Hematopoietic multipotent progenitor cell treated with erythropoietin and hydrocortisone succinate and interleukin-3 and kit ligand, for 4 days (in vitro differentiated cells): ENCODE measurements at regions not wholly inside any gene's neighbourhood (a gene's known extent, or its start where the extent isn't known, plus 50 kb on each side); places are given as distances from the start of the nearest gene placed in this dataset.
"Not testable (repeated sequence)": the region's sequence is repeated elsewhere in the genome, so short reads cannot be mapped to it uniquely, and the experiment has no call there.

Experiments
- DNase-seq: peaks from one replicate; pipeline ENCODE4 v3.0.0-alpha.2; 2015

DNA sequence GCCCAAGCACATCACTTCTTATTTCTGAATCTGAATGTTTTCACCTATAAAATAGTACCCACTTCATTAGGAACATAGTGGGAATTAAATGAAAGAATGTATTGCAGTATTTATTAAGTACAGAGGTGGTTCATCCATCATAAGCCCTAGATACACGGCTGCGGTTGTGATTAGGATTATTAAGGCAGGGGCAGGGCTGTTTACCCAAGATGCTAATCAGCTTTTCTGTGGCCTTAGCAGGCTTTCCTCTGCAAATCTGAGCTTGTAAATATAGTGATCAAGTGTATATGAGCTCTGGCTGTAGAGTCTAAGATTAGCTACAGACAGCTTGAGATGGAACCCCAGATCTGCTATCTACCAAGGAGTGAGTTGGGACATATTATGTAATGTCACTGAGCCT lies 124.1 kb upstream of the ADRA1B start:
- no peak for DNase-seq

DNA sequence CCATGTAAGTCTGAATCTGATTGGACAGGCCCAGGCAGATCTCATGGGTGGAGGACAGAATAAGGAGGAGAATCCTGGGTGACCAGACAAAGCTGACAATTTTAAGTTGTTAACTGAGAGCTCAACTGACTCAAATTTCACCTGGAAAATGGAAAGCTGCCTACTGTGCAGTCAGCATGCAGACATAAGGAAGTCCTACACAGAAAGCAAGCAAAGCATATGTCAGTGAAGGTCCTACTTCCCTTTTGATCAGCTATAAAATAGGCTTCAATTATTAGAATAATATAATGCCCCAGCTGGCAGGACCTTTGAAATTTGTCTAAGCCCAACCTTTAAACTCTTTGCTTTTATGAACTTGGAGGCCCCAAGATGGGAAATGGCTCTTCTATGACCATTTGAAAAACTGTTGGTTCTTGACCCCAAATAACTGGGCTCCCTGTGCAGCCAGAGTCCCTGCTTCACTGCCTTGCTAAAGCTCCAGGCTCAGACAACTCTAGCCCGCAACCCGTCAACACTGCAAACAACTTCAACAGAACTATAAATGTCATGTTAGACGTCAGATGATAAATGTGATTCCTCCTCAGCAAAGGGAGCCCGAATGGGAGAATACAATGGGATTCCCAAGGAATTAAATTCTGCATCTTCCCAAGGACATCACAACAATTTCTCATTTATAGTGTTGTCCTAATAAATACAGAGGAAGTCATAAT lies 118.9 kb upstream of the ADRA1B start:
- DNase-seq = no peak

DNA sequence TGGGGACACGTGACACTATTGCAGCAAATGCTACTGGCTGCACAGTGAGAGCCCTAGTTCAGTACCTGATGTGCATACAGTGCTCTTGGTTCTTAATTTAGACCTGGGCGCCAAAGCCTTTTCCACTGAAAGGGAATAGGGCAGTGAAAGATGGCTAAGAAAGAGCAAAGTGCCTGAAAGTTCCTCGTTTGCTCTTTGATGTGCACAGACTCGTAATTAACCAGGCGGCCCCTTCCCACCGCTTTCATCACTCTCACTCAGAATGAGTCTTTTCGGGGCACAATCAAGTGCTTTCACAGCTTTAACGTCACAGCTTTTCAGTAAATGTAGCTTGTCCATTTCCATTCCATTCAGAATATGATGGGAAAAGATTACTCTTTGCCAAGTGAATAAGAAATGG lies 116.6 kb upstream of the ADRA1B start:
- DNase-seq = no peak

DNA sequence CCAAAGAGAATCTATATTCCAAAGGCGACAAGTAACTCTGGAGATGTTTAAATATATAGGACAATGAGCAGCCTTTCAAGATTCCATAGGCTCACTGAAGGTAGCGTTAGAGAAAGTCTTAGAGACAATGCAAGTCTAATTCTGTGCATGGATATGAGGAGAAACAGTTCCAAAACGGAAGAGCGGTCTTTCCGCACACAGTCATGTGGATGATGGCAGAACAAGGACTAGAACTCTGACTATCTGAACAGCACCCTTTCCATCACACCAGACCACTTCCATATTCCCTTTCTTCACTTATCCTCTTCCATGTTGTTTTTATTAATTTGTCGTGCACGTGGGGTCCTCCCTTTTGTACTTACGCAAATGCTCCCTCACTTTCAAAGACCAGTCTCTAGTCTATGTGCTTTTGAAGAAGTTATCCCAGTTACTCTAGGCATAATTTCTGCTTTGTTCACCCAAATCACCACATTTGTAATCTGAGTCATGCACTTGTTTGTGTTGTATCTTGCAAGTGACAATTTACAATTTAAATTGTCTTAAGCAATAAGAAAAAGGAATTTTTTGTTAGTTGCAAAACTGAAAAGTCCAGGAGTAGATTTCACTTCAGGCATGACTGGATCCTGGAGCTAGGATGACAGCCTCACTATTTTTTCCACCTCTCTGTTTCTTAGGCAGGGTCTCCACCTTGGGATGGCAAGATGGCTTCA lies 116.0 kb upstream of the ADRA1B start:
- no peak for DNase-seq

DNA sequence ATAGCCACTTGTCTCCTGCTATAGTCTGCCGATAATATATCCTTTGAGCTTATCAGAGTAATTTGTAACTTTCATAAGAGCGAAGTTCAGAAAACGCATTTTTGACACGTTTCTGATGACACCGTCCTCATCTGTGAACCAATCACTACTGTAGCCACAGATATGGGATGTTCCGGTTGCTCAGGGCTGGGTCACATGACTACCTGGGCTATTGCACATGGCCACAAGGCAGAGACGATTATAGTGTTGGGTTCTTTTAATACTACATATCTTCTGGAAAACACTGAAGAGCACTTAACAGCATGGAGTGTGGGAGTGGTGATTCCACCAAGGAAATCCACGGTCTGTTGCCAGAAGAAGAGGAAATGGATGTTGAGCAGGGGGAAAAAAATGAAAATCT lies 115.0 kb upstream of the ADRA1B start:
- no peak for DNase-seq

DNA sequence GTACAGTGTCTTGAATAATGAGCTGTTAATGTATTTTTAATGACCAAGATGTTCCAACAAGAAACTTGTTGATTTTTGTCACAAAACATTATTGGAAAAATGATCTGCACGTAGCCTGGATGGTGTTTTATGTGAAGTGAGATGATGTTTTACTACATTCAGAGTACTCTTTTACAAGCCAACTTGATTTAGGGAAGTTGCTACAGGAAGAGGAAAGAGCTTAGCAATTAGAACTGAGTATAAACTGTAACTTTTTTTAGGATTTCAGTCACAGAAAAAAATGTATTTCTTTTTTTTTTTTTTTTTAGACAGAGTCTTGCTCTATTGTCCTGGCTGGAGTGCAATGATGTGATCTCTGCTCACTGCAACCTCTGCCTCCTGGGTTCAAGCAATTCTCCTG lies 113.6 kb upstream of the ADRA1B start:
- peak; percentile 18 for DNase-seq

DNA sequence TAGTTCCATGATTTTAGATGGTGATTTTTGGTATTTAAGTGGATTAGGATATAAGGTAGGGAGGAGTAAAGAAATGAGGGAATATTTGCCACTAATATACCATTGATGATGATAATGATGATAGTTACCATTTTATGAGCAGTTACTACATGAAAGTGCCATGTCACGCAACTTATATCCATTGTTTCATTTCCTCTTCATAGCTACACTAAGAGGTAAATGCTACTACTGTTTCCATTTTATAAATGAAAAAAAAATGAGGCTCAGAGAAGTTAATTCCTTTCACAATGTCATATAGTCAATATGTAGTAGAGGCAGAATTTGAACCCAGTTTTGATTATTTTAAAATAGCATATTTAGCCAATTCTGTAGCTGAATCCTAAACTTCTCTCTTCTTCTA lies 112.2 kb upstream of the ADRA1B start:
- no peak for DNase-seq

DNA sequence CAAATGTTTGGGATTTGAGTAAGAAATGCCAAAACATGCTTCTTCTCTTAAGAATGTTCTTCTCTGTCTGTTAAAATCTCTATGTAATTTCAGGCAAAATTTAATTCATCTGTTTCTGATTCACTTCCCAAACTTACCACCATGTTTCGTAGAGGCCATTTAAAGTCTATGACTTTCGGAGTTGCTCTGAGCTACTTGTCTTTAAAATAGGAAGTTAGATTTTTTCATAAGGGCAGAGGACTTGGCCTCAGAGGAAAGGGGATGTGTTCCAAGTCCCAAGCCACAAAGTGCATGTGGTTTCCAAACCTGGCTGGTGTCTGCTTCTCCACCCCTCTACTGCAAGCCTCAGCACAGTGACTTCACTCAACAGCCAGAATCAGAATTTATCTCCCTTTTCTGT lies 111.3 kb upstream of the ADRA1B start:
- peak; percentile 83 for DNase-seq

DNA sequence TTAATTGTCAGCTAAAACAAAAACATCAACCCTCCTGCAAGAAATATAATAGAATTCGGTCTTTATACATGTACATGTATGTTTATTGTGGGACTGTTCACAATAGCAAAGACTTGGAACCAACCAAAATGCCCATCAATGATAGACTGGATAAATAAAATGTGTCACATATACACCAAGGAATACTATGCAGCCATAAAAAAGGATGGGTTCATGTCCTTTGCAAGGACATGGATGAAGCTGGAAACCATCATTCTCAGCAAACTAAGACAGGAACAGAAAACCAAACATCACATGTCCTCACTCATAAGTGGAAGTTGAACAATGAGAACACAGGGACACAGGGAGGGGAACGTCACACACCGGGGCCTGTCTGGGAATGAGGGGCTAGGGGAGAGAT lies 109.1 kb upstream of the ADRA1B start:
- not testable (repeated sequence) for DNase-seq

DNA sequence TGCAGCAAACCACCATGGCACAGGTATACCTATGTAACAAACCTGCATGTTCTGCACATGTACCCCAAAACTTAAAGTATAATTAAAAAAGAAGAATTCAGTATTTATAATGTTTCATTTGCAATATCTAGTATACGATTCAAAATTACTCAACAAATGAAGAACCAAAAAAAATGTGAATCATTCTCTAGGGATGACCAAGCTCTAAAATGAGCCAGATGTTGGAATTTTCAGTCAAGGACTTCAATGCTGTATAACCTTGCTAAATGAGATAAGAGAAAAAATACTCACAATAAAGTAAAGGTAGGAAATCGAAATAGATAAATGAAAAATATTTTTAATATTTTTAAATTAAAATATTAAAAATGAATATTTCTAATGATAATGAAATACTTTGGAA lies 108.7 kb upstream of the ADRA1B start:
- no peak for DNase-seq

DNA sequence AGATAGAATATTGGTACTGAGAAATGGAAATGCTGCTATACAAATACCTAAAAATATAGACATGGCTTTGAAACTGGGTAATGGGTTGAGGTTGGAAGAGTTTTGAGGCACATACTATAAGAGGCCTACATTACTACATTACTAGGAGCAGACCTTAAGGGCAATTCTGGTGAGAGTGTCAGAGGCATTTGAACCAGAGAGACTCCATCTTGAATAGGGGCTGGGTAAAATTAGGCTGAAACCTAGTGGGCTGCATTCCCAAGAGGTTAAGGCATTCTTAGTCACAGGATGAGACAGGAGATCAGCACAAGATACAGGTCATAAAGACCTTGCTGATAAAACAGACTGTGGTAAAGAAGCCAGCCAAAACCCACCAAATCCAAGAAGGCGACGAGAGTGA lies 104.6 kb upstream of the ADRA1B start:
- DNase-seq = no peak

DNA sequence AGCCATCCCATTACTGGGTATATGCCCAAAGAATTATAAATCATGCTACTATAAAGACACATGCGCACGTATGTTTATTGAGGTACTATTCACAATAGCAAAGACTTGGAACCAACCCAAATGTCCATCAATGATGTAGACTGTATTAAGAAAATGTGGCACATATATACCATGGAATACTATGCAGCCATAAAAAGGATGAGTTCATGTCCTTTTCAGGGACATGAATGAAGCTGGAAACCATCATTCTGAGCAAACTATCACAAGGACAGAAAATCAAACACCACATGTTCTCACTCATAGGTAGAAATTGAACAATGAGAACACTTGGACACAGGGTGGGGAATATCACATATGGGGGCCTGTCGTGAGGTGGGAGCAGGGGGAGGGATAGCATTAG lies 103.5 kb upstream of the ADRA1B start:
- not testable (repeated sequence) for DNase-seq

DNA sequence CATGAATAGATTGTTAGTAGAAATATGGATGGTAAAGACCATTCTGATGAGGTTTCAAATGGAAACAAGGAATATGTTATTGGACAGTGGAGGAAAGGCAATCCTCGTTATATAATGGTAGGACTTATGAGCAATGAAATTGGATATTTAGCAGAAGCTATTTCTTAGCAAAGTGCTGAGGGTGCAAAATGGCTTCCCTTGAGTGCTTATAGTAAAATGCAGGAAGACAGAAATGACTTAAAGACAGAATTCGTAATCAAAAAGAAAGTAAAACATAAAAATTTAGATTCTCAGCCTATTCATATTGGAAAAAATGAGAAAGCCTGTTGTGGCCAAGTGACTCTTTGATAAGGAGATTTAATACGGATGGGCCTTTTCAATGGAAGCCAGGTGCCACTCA lies 102.1 kb upstream of the ADRA1B start:
- DNase-seq = no peak

DNA sequence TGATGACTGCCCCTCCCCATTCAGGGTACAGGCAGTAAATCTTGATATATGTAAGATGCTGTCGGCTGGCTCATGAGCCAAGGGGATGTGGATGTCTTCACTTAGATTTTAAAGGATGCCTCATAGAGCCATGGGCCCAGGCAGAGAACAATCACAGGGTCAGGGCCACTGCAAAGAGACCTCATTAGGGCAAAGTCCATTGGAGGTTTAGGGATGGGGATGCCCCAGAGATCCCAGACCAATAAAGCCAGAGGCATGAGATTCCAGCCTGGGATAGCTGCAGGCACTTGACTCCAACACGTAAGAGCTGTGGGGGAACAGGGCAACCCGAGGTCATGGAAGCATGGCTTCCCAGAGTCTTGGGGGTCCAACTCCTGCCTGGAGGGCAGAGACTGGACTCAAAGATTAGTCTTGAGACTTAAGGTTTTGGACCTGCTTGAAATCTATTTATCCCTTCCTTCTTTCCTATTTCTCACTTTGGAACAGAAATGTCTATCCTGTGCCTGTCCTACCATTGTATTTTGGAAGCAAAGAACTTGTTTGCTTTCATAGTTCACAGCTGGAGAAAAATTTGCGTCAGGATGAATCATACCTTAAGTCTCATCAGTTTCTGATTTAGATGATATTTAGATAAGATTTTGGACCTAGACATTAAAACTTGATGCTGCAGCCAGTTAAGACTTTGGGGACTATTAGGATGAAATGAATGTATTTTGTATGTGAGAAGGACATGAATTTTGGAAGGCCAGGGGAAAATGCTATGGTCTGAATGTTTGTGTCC lies 101.3 kb upstream of the ADRA1B start:
- no peak for DNase-seq

DNA sequence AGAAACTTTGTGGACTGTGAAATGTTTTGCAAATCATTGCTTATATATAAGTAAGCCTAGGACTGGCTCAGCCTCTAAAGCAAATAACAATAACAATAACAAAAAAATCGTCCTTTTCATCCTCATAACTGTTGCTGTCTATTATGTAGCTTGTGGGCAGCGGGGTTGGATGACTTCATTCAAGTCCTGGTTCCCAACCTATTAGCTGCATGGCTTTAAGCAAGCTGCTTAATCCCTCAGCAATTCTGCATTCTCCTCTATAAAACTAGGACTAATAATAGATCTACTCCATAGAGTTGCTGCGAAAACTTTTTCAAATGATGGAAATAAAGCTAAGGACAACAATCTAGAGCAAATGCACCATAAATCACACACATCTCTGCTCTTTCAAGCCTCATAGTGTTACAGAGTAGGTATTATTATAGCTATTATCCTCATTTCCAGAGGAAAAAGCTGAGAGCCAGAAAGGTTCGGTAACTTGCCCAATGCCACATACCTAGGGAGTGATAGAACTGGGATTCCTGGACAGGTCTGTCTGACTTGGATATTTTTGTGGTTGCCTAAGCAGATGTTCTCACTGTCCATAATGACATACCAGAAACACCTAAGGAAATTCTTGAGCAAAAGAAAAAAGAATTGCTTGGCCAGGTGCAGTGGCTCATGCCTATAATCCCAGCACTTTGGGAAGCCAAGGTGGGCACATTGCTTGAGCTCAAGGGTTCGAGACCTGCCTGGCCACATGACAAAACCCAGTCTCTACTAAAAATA lies 98.8 kb upstream of the ADRA1B start:
- no peak for DNase-seq

DNA sequence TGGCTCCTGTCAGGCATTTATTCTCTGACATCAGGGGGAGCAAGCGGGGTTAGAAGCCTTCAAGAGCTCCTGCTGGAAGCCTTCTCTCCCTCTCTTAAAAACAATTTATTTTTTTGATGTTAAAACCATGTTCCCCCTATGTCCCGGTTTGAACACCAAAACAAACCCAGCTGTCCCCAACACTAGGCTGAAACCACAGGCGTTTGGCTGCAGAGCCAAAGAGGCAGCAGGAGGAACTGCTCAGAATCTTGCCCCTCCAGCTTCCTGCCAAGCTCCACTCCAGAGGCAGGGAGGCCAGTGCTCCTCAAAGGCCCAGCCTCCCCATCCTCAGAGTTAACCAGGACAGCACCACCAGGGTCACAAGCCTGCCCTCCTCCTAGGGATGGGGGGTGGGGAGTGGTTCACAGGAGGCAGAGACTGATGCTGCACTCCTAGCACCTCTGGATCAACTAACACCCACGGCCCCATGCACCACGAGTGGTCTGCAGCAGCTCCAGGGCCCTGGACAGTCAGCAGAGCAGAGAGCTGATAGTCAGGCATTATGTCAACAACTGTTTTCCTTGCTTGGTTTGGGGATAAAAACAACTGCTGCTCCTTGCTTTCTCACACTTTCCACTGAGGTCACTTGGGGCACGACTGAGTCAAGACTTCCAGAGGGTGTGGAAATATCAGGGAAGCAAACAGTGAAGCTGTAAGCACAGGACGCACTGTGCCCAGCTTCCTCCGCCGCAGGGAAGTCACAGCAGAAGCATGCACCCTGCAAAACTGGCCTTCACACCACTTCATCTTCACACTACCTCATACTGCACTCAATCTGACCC lies 96.5 kb upstream of the ADRA1B start:
- DNase-seq = peak; percentile 19

DNA sequence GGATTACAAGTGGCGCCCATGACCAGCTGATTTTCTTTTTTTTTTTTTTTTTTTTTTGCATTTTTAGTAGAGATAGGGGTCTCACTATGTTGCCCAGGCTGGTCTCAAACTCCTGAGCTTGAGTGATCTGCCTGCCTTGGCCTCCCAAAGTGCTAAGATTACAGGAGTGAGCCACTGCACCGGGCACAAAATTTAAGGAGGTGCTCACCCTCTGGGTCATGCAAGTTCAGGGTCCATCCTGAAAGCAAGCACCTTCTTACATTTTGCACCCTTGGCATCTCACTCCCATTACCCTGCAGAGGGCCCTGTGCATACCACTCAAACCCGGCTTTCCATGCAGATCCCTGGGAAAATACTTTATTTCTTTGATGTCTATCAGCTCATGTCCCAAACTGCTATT lies 95.6 kb upstream of the ADRA1B start:
- DNase-seq = no peak

DNA sequence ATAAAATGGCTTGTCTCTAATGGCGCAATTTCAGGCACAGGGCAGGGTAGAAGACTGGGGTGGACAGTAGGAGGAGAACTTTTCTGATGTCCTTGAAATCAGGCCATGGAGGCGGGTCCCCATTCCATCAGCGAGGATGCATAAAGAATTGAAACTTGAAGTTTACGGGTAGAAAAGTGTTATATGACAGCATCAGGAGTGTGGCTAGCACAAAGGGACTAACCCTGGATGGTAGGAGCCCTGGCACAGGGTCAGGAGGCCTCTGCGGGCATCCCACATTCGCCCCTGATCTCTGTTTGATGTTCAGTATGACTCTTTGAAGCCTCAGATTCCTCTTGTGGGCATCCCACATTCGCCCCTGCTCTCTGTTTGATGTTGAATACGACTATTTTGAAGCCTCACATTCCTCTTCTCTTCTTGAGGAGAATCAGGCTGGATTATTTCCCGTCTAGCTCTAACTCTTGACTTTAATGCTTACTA lies 94.8 kb upstream of the ADRA1B start:
- no peak for DNase-seq

DNA sequence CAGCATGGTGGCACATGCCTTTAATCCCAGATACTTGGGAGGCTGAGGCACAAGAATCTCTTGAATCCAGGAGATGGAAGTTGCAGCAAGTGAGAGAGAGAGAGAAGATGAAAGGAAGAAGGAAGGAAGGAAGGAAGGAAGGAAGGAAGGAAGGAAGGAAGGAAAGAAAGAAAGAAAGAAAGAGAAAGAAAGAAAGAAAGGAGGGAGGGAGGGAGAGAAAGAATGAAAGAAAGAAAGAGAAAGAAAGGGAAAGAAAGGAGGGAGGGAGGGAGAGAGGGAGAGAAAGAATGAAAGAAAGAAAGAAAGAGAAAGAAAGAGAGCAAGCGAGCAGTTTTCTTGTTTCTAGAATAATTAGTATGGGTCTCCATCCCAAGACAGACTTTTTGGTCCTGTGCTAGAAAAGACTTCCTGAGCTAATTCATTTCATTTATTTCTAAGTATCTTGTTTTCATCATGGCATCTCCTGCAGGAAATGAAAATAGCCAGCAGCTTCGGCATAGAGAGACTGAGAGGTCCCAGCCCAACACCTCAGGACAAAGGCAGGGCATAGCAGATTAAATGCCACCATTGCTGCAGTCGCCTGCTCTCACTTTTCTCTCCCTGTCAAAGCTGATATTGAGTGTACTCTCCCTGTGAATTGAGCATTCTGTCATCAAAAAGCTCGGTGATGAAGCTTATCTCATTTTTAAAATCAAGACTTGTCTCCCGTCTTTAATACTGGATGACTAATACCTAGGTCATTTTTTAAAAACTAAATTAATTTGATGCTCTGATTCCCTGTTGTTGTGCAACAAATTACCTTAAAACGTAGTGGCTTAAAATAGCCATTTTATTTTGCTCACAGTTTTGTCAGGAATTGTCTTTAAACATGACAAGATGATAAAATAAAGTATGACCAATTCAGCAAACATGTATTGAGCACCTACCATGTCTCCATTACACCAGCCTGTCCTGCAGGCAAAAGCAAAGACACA lies 91.8 kb upstream of the ADRA1B start:
- no peak for DNase-seq

DNA sequence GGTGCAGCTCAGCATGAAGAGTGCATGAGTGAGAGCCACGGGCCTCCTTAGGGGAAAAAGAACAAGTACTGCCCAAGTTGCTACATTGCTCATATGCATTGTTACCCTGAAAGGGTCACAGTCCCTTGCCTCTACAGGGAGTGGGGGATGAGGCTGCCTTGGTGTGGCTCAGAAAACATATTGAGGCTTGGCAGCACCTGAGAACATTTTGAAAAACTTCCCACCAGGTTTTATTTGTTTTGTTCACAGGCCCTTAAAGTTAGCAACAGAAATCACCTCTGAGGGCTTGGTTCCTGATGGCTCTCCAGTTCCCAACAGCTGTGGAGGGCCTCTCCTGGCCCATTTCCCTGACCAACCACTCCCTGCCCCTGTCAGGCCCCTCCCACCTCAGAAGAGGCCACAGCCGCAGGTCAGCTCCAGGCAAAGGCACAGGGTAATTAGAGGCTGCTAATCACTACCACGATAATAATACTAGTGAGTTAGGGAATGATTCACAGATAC lies 90.7 kb upstream of the ADRA1B start:
- no peak for DNase-seq
